GM23248 (cell line): ENCODE measurements at regions not wholly inside any gene's neighbourhood (a gene's known extent, or its start where the extent isn't known, plus 50 kb on each side); places are given as distances from the start of the nearest gene placed in this dataset.

Experiments used
- DNase-seq: peaks from one replicate; pipeline ENCODE4 v3.0.0-alpha.2; 2015
- H2AFZ ChIP-seq: fragments of 200-600 bp; sonication (generic); 2 replicates; pipeline ENCODE4 v1.6.1; 2016; ENCODE audit warnings: antibody characterized with exemption
- H3F3A ChIP-seq: fragments of 200-600 bp; sonication (generic); 2 replicates; pipeline ENCODE4 v1.6.1; 2016; ENCODE audit warnings: mild to moderate bottlenecking, antibody characterized with exemption, mixed run types; ENCODE audit not compliant: insufficient read depth
- H3K27ac ChIP-seq: fragments of 200-600 bp; sonication (generic); 2 replicates; pipeline ENCODE4 v1.5.1; 2016; ENCODE audit warnings: mild to moderate bottlenecking
- H3K27me3 ChIP-seq: fragments of 200-600 bp; sonication (generic); replicated peaks from 2 replicates; pipeline ENCODE4 v1.6.1; 2016; ENCODE audit warnings: mild to moderate bottlenecking; ENCODE audit not compliant: insufficient read depth
- H3K36me3 ChIP-seq: fragments of 200-600 bp; sonication (generic); 2 replicates; pipeline ENCODE4 v1.6.1; 2016; ENCODE audit warnings: low read depth, mild to moderate bottlenecking
- H3K4me1 ChIP-seq: fragments of 200-600 bp; sonication (generic); 2 replicates; pipeline ENCODE4 v1.6.1; 2016; ENCODE audit warnings: mild to moderate bottlenecking; ENCODE audit not compliant: insufficient read depth
- H3K4me2 ChIP-seq: fragments of 200-600 bp; sonication (generic); one replicate; pipeline ENCODE4 v1.6.1; 2016; ENCODE audit warnings: mild to moderate bottlenecking; ENCODE audit not compliant: unreplicated experiment
- H3K4me3 ChIP-seq: fragments of 200-600 bp; sonication (generic); 2 replicates; pipeline ENCODE4 v1.5.1; 2016; ENCODE audit warnings: mild to moderate bottlenecking
- H3K79me2 ChIP-seq: fragments of 200-600 bp; sonication (generic); 2 replicates; pipeline ENCODE4 v1.6.1; 2016; ENCODE audit warnings: mild to moderate bottlenecking; ENCODE audit not compliant: insufficient read depth
- H3K9ac ChIP-seq: fragments of 200-600 bp; sonication (generic); 2 replicates; pipeline ENCODE4 v1.6.1; 2016; ENCODE audit warnings: mild to moderate bottlenecking
- H3K9me2 ChIP-seq: fragments of 200-600 bp; sonication (generic); 2 replicates; pipeline ENCODE4 v1.6.1; 2016; ENCODE audit warnings: mixed run types, mild to moderate bottlenecking, moderate library complexity; ENCODE audit not compliant: insufficient read depth
- H3K9me3 ChIP-seq: fragments of 200-600 bp; sonication (generic); one replicate; pipeline ENCODE4 v1.6.1; 2017; ENCODE audit warnings: low read depth
- H4K20me1 ChIP-seq: fragments of 200-600 bp; sonication (generic); 2 replicates; pipeline ENCODE4 v1.6.0; 2016; ENCODE audit not compliant: insufficient read depth
- EZH2 ChIP-seq: fragments of 200-600 bp; sonication (generic); IDR thresholded peaks from 2 replicates; pipeline ENCODE4 v1.6.1; 2018; ENCODE audit warnings: antibody characterized with exemption, mild to moderate bottlenecking; ENCODE audit not compliant: insufficient read depth, poor library complexity, severe bottlenecking
- EZH2phosphoT487 ChIP-seq: fragments of 200-600 bp; sonication (generic); IDR thresholded peaks from 2 replicates; pipeline ENCODE4 v1.6.1; 2018; ENCODE audit warnings: antibody characterized with exemption, moderate library complexity, mild to moderate bottlenecking, low read depth; ENCODE audit not compliant: insufficient read depth
- WGBS, 2 experiments: methylation state at CpG; one replicate each; pipeline ENCODE4 v1.1.6; 2015 to 2017; ENCODE audit warnings: low lambda C conversion rate in 2 of 2, low coverage in 1 of 2; ENCODE audit errors: missing lambda C conversion rate in 2 of 2; 5-methylcytosine and 5-hydroxymethylcytosine counted together
- in situ Hi-C: fragments of 300-500 bp; cut with MboI; formaldehyde crosslinking; loops from 2 replicates; pipeline ENCODE4 v1.15.0; 2020

- H3K9me2 ChIP-seq: no peaks in the 10 kb centered on the region
- no peaks in the 10 kb centered on the region for H3K36me3 ChIP-seq
- no peaks in the 10 kb centered on the region for H3F3A ChIP-seq
- H2AFZ ChIP-seq: no peak overlapping the region
- no peaks in the 10 kb centered on the region for H3K79me2 ChIP-seq
- TF ChIP-seq EZH2: no peak
- TF ChIP-seq EZH2phosphoT487: no peak
- H3K9me3 ChIP-seq: no peaks in the 10 kb centered on the region
- no peak overlapping the region for H3K4me3 ChIP-seq
- in situ Hi-C loops: no loop called here
- H3K4me1 ChIP-seq: no peaks in the 10 kb centered on the region
- no peaks in the 10 kb centered on the region for H3K27me3 ChIP-seq
- H3K9ac ChIP-seq: no peak overlapping the region
- whole genome bisulfite sequencing, 2 experiments: 20% methylated on average over 3 of the region's 3 CpGs
- no peaks in the 10 kb centered on the region for H4K20me1 ChIP-seq
- H3K4me2 ChIP-seq: no peak overlapping the region
- no peak overlapping the region for H3K27ac ChIP-seq
- DNase-seq: no peak
These were observed 403.7 kb upstream of the CCNG1 start for GRCh38 chr5:163033656-163034055.

- Histone ChIP-seq H3K9ac (no peak overlapping the region), H3K4me3 (no peak overlapping the region), H3K9me2 (no peaks in the 10 kb centered on the region), H2AFZ (no peak overlapping the region), H3K27ac (no peak overlapping the region), H3K27me3 (no peaks in the 10 kb centered on the region), H3K9me3 (peaks cover 4% of the 10 kb centered on the region), H3K79me2 (no peaks in the 10 kb centered on the region), H3K4me2 (no peak overlapping the region), H4K20me1 (no peaks in the 10 kb centered on the region), H3K36me3 (no peaks in the 10 kb centered on the region), H3F3A (no peaks in the 10 kb centered on the region), H3K4me1 (no peaks in the 10 kb centered on the region)
- no peak for DNase-seq
- in situ Hi-C loops: no loop called here
- 0% methylated on average over 1 of the region's 1 CpG for WGBS, 2 experiments
- TF ChIP-seq EZH2phosphoT487: no peak
These were observed 396.1 kb upstream of the CCNG1 start for GRCh38 chr5:163041254-163041653.

GRCh38 chr5:163079618-163080017 lies 357.8 kb upstream of the CCNG1 start:
- H2AFZ ChIP-seq: no peak overlapping the region
- no peak overlapping the region for H3K9ac ChIP-seq
- no peaks in the 10 kb centered on the region for H3K79me2 ChIP-seq
- H3K36me3 ChIP-seq: no peaks in the 10 kb centered on the region
- no peaks in the 10 kb centered on the region for H3K9me3 ChIP-seq
- no peak for TF ChIP-seq EZH2phosphoT487
- TF ChIP-seq EZH2: no peak
- 29 to 36% methylated on average over 3 of the region's 3 CpGs for WGBS, 2 experiments
- in situ Hi-C loops: no loop called here
- no peak overlapping the region for H3K4me2 ChIP-seq
- H3F3A ChIP-seq: no peaks in the 10 kb centered on the region
- no peaks in the 10 kb centered on the region for H3K4me1 ChIP-seq
- H3K27me3 ChIP-seq: no peaks in the 10 kb centered on the region
- H4K20me1 ChIP-seq: no peaks in the 10 kb centered on the region
- no peak overlapping the region for H3K27ac ChIP-seq
- no peak overlapping the region for H3K4me3 ChIP-seq
- no peaks in the 10 kb centered on the region for H3K9me2 ChIP-seq
- no peak for DNase-seq

DNA sequence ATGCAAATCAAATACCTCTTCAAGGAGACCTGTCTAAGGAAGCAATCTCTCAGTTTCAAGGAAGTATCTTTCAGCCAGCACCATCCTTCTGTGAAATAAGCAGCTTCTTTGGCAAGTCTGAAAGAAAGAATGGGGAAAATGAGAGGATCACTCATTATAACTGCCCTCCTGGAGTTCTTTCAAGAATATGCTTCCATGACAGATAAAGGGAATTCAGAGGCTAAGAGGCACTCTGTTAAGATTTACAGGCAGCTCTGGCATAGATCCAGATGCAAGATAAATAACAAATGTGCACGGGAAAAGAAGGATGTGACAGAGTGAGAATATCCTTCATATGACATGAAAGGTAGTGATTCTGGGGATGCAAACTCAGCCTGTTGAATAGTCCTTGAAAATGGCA lies 348.2 kb upstream of the CCNG1 start:
- in situ Hi-C loops: no loop called here
- no peak for TF ChIP-seq EZH2phosphoT487
- TF ChIP-seq EZH2: no peak
- no peaks in the 10 kb centered on the region for H4K20me1 ChIP-seq
- H3K4me2 ChIP-seq: no peak overlapping the region
- H3K9me3 ChIP-seq: no peaks in the 10 kb centered on the region
- H3K9me2 ChIP-seq: no peaks in the 10 kb centered on the region; the same call in 1 of the 2 replicates
- no peaks in the 10 kb centered on the region for H3K4me1 ChIP-seq
- no peak overlapping the region for H3K27ac ChIP-seq
- no peak for DNase-seq
- H3K4me3 ChIP-seq: no peak overlapping the region
- H3F3A ChIP-seq: no peaks in the 10 kb centered on the region
- H3K27me3 ChIP-seq: no peaks in the 10 kb centered on the region
- H2AFZ ChIP-seq: no peak overlapping the region
- H3K79me2 ChIP-seq: no peaks in the 10 kb centered on the region
- H3K9ac ChIP-seq: no peak overlapping the region
- 0 to 3% methylated on average over 1 of the region's 1 CpG for WGBS, 2 experiments
- H3K36me3 ChIP-seq: no peaks in the 10 kb centered on the region

- H2AFZ ChIP-seq: no peak overlapping the region
- H4K20me1 ChIP-seq: no peaks in the 10 kb centered on the region
- no peak overlapping the region for H3K9ac ChIP-seq
- DNase-seq: no peak
- in situ Hi-C loops: no loop called here
- H3K9me3 ChIP-seq: no peaks in the 10 kb centered on the region
- H3K27me3 ChIP-seq: no peaks in the 10 kb centered on the region
- WGBS, 2 experiments: 4 to 12% methylated on average over 1 of the region's 1 CpG
- H3K9me2 ChIP-seq: no peaks in the 10 kb centered on the region; the same call in 1 of the 2 replicates
- no peak overlapping the region for H3K27ac ChIP-seq
- H3K4me1 ChIP-seq: no peaks in the 10 kb centered on the region
- no peak overlapping the region for H3K4me2 ChIP-seq
- TF ChIP-seq EZH2 (no peak), EZH2phosphoT487 (no peak)
- H3K36me3 ChIP-seq: no peaks in the 10 kb centered on the region
- no peak overlapping the region for H3K4me3 ChIP-seq
- no peaks in the 10 kb centered on the region for H3K79me2 ChIP-seq
- H3F3A ChIP-seq: no peaks in the 10 kb centered on the region
These were observed 347.5 kb upstream of the CCNG1 start for GRCh38 chr5:163089926-163090325.
